B cell (primary cell): ENCODE measurements at regions not wholly inside any gene's neighbourhood (a gene's known extent, or its start where the extent isn't known, plus 50 kb on each side); places are given as distances from the start of the nearest gene placed in this dataset.

Experiments used
- ATAC-seq: fragments of 200-7000 bp; cut with Tn5 transposase; one replicate; pipeline ENCODE4 v1.10.0; 2021; ENCODE audit warnings: low read depth, mild to moderate bottlenecking, moderate number of reproducible peaks, moderate library complexity
- CTCF ChIA-PET: fragments of 350-600 bp; sonication (Branson Sonifier 250); formaldehyde crosslinking; loops from one replicate; lab custom pipeline; 2021; ENCODE audit warnings: antibody characterized with exemption, inconsistent platforms; lab: Charles Lee
- POLR2A ChIA-PET: fragments of 350-600 bp; sonication (Branson Sonifier 250); formaldehyde crosslinking; loops from one replicate; lab custom pipeline; 2021; ENCODE audit warnings: antibody characterized with exemption; lab: Charles Lee
- DNase-seq: peaks from one replicate; pipeline ENCODE4 v3.0.0; 2013
- H2AFZ ChIP-seq: 2 replicates; pipeline ENCODE4 v1.6.1; 2012; ENCODE audit warnings: mild to moderate bottlenecking, low read depth, low read length; ENCODE audit not compliant: insufficient read depth, poor library complexity, severe bottlenecking
- H3K27ac ChIP-seq, 2 donors: 1 replicate in 1 of 2; 2 replicates in 1 of 2; pipeline ENCODE4 v1.5.1; 2012 to 2013; ENCODE audit warnings: low read length in 2 of 2, mild to moderate bottlenecking in 2 of 2, moderate library complexity in 1 of 2
- H3K27me3 ChIP-seq, 4 experiments: fragments of 200-600 bp in 1 of 4; sonication (generic) in 1 of 4; replicated peaks in 1 of 4; 1 replicate in 2 of 4; 2 replicates in 2 of 4; pipeline versions ENCODE4 v1.6.1 to v1.7.0; 2013 to 2016; ENCODE audit warnings: low read length in 3 of 4, mild to moderate bottlenecking in 2 of 4, mixed read lengths in 1 of 4, moderate library complexity in 1 of 4; ENCODE audit not compliant: insufficient read depth in 4 of 4, control insufficient read depth in 3 of 4; ENCODE audit errors: control extremely low read depth in 1 of 4
- H3K36me3 ChIP-seq, 2 experiments: replicated peaks in 1 of 2; 1 replicate in 1 of 2; 2 replicates in 1 of 2; pipeline versions ENCODE4 v1.6.1 to v1.7.1; 2013; ENCODE audit warnings: low read length in 1 of 2; ENCODE audit not compliant: insufficient read depth in 2 of 2, control insufficient read depth in 1 of 2; ENCODE audit errors: control extremely low read depth in 1 of 2, extremely low read depth in 1 of 2
- H3K4me1 ChIP-seq, 2 donors: fragments of 200-600 bp in 1 of 2; sonication (generic) in 1 of 2; 1 replicate in 1 of 2; 2 replicates in 1 of 2; pipeline versions ENCODE4 v1.5.1 to v1.6.1; 2013 to 2017; ENCODE audit warnings: low read length in 2 of 2; ENCODE audit not compliant: control insufficient read depth in 2 of 2, insufficient read depth in 2 of 2
- H3K4me2 ChIP-seq: replicated peaks from 2 replicates; pipeline ENCODE3; 2012; ENCODE audit warnings: mild to moderate bottlenecking, low read depth, low read length; ENCODE audit not compliant: poor library complexity, severe bottlenecking
- H3K4me3 ChIP-seq, 5 experiments: fragments of 200-600 bp in 1 of 5; sonication (generic) in 1 of 5; 1 replicate in 3 of 5; 2 replicates in 2 of 5; pipeline versions ENCODE4 v1.5.1 to v1.7.0; 2011 to 2016; ENCODE audit warnings: low read length in 4 of 5, mild to moderate bottlenecking in 4 of 5, low read depth in 2 of 5, control low read depth in 1 of 5, moderate library complexity in 1 of 5; ENCODE audit not compliant: insufficient read depth in 1 of 5; ENCODE audit errors: control extremely low read depth in 1 of 5, extremely low read depth in 1 of 5
- H3K79me2 ChIP-seq: fragments of 200-600 bp; sonication (generic); one replicate; pipeline ENCODE4 v1.6.0; 2016; ENCODE audit warnings: low read length; ENCODE audit not compliant: control insufficient read depth, insufficient read depth
- H3K9ac ChIP-seq: fragments of 200-600 bp; sonication (generic); 2 replicates; pipeline ENCODE4 v1.6.1; 2017; ENCODE audit warnings: mild to moderate bottlenecking, low read length, moderate library complexity
- H3K9me3 ChIP-seq, 3 donors: one replicate each; pipeline versions ENCODE4 v1.6.1 to v1.7.1; 2013; ENCODE audit warnings: low read length in 2 of 3; ENCODE audit not compliant: control insufficient read depth in 2 of 3, insufficient read depth in 1 of 3; ENCODE audit errors: control extremely low read depth in 1 of 3
- H4K20me1 ChIP-seq: 2 replicates; pipeline ENCODE4 v1.6.0; 2012; ENCODE audit warnings: mild to moderate bottlenecking, low read length; ENCODE audit not compliant: insufficient read depth, control insufficient read depth, poor library complexity, severe bottlenecking
- H3K27ac Mint-ChIP-seq: one replicate; pipeline ENCODE4 v1.8.0; 2021; ENCODE audit warnings: mixed read lengths
- H3K27me3 Mint-ChIP-seq: one replicate; pipeline ENCODE4 v1.8.0; 2021; ENCODE audit warnings: mixed read lengths
- H3K4me1 Mint-ChIP-seq: one replicate; pipeline ENCODE4 v1.8.0; 2021; ENCODE audit warnings: mixed read lengths
- H3K4me3 Mint-ChIP-seq: one replicate; pipeline ENCODE4 v1.8.0; 2021; ENCODE audit warnings: mixed read lengths
- H3K9me3 Mint-ChIP-seq: one replicate; pipeline ENCODE4 v1.8.0; 2022; ENCODE audit warnings: mixed read lengths; ENCODE audit not compliant: insufficient read depth
- EZH2 ChIP-seq: IDR thresholded peaks from 2 replicates; pipeline ENCODE4 v1.6.1; 2012; ENCODE audit warnings: borderline replicate concordance, low read depth, mild to moderate bottlenecking, moderate library complexity, low read length; ENCODE audit not compliant: insufficient read depth, poor library complexity, severe bottlenecking
- WGBS: methylation state at CpG from one replicate; pipeline ENCODE4 v1.1.5; 2013; ENCODE audit warnings: missing lambda C conversion rate; ENCODE audit not compliant: insufficient coverage; 5-methylcytosine and 5-hydroxymethylcytosine counted together
- intact Hi-C: fragments of 100-400 bp; cut with micrococcal nuclease; formaldehyde crosslinking; loops from one replicate; pipeline ENCODE4 v1.10.0; 2022
- TF ChIP-seq, protein P1 (sequence below): fragments of 200-600 bp; IDR thresholded peaks from one replicate; pipeline ENCODE4 v1.8.0; 2022; ENCODE audit warnings: antibody characterized with exemption, mild to moderate bottlenecking

DNA sequence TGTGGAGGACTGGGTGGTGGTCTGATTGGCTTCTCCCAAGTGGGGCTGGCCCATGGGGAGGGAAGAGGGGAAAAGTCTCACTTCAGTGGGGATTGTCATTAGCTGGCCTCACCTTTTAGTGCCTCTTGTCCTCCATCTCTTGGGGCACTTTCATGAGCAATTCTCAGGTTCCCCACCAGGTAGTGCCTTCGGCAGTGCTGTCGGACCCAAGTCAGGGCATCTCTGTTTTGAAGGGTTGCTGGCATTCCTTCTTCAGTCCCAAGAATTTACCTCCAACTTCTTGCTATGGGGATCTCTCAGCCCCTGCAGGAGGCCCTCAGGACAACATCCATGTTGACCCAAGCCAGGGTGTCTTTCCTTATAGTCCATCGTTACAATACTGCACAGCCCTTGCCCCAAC lies 54.7 kb upstream of the F3 start:
- no peaks in the 10 kb centered on the region for H3K4me1 ChIP-seq

DNA sequence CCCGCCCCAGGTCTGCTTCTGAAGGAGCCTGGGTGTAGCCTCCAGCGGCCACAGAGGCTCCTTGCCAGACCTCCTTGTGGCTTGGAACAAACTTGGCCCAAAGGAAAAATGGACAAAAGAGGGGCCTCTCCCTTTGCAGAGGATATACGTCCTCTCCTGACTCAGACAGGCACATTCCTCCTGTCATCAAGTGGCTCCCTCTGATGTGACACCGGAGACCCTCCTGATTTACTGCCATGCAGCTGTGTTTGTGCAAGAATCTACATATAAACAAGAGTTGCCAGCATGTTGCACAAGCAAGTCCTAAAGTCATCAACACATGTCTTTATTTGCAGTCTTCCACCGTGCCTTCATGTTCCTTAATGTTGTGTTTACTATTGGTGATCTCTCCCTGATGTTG lies 54.1 kb upstream of the F3 start:
- ATAC-seq (no peak), DNase-seq (no peak)
- Histone ChIP-seq H3K4me1 (no peaks in the 10 kb centered on the region), H3K4me3 (no peak overlapping the region), H3K4me2 (no peak overlapping the region), H3K9ac (no peak overlapping the region), H3K36me3 (no peaks in the 10 kb centered on the region), H3K27me3 (peaks cover 0 to 3% (median 0%) of the 10 kb centered on the region in 4 experiments), H3K27ac (no peak overlapping the region), H2AFZ (no peak overlapping the region), H3K9me3 (no peaks in the 10 kb centered on the region), H4K20me1 (no peaks in the 10 kb centered on the region), H3K79me2 (no peaks in the 10 kb centered on the region)
- H3K4me1 Mint-ChIP-seq, result no peaks in the 10 kb centered on the region
- CTCF ChIA-PET, result interaction anchor here (0.7 kb wide), 1 partner anchor 117 kb away, joined by 3 read pairs; no protein-coding TSS in a partner anchor
- no peak overlapping the region for H3K4me3 Mint-ChIP-seq
- WGBS, result 91% methylated on average over 4 of the region's 5 CpGs
- TF ChIP-seq, protein P1, sequence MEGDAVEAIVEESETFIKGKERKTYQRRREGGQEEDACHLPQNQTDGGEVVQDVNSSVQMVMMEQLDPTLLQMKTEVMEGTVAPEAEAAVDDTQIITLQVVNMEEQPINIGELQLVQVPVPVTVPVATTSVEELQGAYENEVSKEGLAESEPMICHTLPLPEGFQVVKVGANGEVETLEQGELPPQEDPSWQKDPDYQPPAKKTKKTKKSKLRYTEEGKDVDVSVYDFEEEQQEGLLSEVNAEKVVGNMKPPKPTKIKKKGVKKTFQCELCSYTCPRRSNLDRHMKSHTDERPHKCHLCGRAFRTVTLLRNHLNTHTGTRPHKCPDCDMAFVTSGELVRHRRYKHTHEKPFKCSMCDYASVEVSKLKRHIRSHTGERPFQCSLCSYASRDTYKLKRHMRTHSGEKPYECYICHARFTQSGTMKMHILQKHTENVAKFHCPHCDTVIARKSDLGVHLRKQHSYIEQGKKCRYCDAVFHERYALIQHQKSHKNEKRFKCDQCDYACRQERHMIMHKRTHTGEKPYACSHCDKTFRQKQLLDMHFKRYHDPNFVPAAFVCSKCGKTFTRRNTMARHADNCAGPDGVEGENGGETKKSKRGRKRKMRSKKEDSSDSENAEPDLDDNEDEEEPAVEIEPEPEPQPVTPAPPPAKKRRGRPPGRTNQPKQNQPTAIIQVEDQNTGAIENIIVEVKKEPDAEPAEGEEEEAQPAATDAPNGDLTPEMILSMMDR, result no peak
- no peak for TF ChIP-seq EZH2
- intact Hi-C loops, result no loop called here
- POLR2A ChIA-PET, result no interaction called here
- no peak overlapping the region for H3K27ac Mint-ChIP-seq
- no peaks in the 10 kb centered on the region for H3K9me3 Mint-ChIP-seq
- peaks cover 5% of the 10 kb centered on the region for H3K27me3 Mint-ChIP-seq

More for the DNA sequence above, 54.7 kb upstream of the F3 start:
- Histone ChIP-seq H3K27ac (no peak overlapping the region), H3K9me3 (no peaks in the 10 kb centered on the region), H3K9ac (no peak overlapping the region), H4K20me1 (no peaks in the 10 kb centered on the region), H2AFZ (no peak overlapping the region), H3K79me2 (no peaks in the 10 kb centered on the region), H3K4me3 (no peak overlapping the region), H3K4me2 (no peak overlapping the region), H3K36me3 (no peaks in the 10 kb centered on the region), H3K27me3 (peaks cover 0 to 3% (median 0%) of the 10 kb centered on the region in 4 experiments)
- CTCF ChIA-PET, result interaction anchor here (0.6 kb wide), 1 partner anchor 43 kb away, joined by 3 read pairs; no protein-coding TSS in a partner anchor
- WGBS, result 87% methylated on average over 3 of the region's 3 CpGs
- POLR2A ChIA-PET, result no interaction called here
- H3K27ac Mint-ChIP-seq, result no peak overlapping the region
- intact Hi-C loops, result no loop called here
- ATAC-seq (no peak), DNase-seq (no peak)
- H3K4me1 Mint-ChIP-seq, result no peaks in the 10 kb centered on the region
- TF ChIP-seq EZH2, result no peak
- TF ChIP-seq, protein P1, result no peak
- H3K27me3 Mint-ChIP-seq, result peaks cover 5% of the 10 kb centered on the region
- no peaks in the 10 kb centered on the region for H3K9me3 Mint-ChIP-seq
- H3K4me3 Mint-ChIP-seq, result no peak overlapping the region
